ENCODE measurements at regions not wholly inside any gene's neighbourhood (a gene's known extent, or its start where the extent isn't known, plus 50 kb on each side); places are given as distances from the start of the nearest gene placed in this dataset.
"Not testable (repeated sequence)": the region's sequence is repeated elsewhere in the genome, so short reads cannot be mapped to it uniquely, and the experiment has no call there.

DNA sequence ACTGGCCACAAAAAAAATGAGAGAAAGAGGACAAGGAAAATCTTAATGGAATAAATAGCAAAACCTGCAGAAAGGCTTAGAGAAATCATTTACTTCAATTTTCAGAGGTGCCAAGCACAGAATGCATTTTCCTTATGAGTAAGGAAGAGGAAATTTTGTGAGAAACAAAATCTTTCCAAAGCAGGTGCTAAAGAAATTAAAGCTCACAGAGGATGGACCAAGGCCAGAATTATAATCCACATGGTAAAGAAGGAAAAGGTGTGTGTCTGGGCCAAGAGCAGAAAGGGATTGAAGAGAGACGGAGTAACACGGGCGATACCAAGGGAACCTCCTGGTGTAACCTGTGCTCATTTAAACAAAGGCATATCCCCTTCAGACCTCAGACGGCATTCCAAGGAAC lies 340.0 kb upstream of the NFIA start:
- DNase-seq (ENCODE audit: low read depth, low spot score) = no peak

DNA sequence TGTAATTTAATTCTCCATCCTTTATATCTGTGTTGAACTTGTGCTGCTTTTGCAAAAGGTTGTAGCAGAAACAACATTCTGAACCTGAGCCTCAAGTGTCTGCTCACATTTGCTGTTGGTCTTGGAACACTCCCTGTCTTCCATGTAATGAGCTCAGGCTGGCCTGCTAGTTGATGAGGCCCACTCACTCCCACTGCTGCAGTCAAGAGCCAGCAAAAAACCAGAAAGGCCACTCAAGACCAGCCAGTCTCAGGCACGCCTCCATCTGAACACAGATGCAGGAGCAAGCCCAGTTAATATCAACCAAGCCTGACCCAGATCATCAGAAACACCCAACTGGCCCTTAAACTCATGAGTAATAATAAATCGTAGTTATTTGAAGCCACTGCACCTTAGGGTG lies 342.2 kb upstream of the NFIA start:
- no peak for DNase-seq (ENCODE audit: low read depth, low spot score)

DNA sequence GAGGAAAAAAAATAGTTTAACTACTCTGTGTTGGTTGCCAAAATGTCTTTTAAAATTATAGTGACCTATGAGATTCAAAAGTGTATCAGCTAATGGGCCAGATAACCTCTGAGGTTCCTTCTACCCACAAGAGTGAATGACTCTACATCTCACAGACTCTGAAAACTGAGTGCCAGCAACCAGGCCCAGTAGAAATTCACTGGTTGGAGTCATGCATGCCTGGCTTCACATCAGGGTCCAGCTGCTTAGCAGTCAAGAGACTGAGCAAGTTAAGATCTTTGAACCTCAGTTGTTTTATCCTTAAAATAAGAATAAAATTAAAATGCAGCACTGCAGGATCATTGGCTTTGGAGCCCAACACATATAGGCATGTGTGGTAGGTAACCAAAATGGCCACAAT lies 342.6 kb upstream of the NFIA start:
- no peak for DNase-seq (ENCODE audit: low read depth, low spot score)

DNA sequence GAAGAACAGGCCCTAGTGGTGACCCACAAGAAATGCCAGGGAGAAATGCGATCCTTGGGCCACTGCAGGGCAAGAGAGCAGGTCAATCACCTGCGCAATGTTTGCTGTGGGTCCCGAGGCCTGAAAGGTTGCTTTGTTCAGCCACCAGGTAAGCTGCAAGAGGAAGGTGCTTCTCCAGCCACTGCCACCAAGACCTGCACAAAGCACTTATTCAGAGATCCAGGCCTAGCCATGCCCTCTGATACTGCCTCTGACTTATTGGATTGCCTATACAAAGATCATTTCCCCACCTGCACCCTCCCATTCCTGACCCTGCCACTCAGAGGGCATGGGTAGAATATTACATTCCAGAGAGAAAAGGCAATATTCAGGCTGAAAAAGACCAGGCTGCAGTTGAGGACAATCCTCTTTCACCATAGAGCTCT lies 349.4 kb upstream of the NFIA start:
- DNase-seq (ENCODE audit: low read depth, low spot score) = no peak

DNA sequence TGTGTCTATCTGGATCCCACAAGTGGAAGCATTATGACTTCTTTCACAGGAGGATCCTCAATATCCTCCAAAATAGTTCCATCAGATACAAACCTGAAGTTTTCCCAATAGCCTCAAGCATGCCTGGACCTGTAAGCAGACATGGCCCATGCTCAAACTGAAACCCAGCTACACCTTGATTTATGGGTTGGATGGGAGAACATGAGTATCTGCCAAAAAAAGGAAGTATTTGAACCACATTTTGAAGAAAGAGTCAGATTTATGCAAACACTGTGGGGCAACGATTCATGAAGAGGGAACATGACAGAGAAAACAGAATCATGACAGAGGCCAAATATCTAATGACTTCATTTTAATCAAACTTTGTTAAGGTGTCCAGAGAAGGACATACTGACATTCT lies 351.0 kb upstream of the NFIA start:
- DNase-seq (ENCODE audit: low read depth, low spot score) = no peak

DNA sequence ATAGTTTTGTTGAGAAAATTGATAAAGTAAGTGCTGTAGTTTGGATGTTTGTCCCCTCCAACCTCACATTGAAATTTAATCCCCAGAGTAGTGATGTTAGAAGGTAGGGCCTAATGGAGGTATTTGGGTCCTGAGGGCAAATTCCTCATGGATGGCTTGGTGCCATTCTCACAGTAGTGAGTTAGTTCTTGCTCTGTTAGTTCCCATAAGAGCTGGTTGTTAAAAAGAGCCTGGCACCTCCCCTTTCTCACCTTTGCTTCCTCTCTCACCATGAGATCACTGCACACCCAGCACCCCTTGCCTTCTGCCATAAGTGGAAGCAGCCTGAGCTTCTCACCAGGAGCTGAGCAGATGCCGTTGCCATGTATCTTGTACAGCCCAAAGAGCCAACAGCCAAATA lies 354.8 kb upstream of the NFIA start:
- no peak for DNase-seq (ENCODE audit: low read depth, low spot score)

DNA sequence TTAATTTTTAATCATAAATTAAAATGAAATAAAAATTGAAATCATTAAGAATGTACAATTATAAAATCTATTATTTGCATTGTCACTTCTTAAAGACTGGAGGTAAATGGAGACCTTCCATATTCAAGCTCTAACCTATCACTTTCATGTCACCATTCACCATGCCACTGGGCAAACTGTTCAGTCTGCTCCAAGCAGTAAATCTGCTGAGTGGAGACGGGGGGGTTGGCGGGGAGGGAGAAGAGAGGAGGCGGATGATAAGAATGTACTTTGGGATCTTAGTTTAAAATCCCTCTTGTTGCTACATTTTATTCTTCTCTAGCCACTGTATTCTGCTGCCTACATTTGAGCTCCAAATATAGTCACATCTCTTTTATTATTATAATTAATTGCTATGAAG lies 365.9 kb upstream of the NFIA start:
- DNase-seq (ENCODE audit: low read depth, low spot score) = no peak

DNA sequence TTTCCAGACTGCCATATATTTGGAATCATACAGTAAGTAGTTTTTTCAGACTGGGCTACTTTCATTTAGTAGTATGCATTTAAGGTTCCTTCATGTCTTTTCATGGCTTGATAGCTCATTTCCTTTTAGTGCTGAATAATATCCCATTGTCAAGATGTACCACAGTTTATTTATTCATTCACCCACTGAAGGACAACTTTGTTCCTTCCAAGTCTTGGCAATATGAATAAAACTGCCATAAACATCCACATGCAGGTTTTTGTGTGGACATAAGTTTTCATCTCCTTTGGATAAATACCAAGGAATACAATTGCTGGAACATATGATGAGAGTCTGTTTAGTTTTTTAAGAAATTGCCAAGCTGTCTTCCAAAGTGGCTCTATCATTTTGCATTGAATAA lies 366.4 kb upstream of the NFIA start:
- no peak for DNase-seq (ENCODE audit: low read depth, low spot score)

DNA sequence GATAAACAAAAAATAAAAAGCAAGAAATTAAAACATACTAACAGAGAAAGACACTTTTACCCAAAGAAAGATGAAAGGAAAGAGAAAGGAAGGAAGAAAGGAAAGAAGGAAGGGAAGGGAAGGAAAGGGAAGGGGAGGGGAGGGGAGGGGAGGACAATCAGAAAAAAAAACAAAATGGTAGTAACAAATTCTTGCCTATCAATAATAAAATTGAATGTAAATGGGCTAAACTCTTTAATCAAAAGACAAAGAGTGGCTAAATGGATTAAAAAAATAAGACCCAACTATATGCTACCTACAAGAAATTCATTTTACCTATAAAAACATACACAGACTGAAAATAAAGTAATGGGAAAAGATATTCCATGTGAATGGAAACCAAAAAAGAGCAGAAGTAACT lies 372.9 kb upstream of the NFIA start:
- DNase-seq (ENCODE audit: low read depth, low spot score) = no peak

DNA sequence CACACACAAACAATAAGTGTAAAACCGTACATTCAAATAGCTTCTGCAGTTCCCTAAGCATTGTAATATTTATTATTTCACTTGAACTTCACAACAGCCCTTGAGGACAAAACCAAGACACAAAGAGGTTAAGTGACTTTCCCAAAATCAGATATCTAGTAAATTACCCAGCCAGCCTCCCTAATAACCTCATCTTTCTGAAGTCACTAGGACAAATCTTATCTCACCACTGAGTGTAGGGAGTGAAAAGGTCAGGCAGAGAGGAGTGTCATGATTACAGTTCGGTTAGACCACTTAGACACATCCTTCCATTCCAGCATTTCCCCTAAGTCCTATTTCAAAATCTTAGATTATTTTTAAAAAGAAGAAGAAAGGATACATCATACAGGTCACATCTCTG lies 377.3 kb upstream of the NFIA start:
- DNase-seq (ENCODE audit: low read depth, low spot score) = no peak

DNA sequence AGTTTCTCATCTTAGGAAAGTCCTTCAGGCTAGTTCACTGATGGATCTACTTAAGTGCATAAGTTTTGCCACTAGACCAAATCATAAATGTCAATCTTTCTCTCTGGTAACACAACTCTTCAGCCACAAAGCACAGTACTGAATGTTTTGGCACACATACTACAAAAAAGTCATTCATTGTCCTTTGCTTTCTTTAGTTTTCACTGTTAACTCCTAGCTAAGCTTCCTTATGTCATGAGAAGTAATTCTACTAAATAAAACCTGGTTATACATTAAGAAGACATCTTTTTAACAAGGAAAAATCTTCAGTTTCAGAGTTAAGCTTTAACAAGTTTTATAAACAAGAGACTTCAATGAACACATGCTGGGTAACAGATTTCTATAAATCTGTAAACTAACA lies 379.2 kb upstream of the NFIA start:
- DNase-seq (ENCODE audit: low read depth, low spot score) = no peak

DNA sequence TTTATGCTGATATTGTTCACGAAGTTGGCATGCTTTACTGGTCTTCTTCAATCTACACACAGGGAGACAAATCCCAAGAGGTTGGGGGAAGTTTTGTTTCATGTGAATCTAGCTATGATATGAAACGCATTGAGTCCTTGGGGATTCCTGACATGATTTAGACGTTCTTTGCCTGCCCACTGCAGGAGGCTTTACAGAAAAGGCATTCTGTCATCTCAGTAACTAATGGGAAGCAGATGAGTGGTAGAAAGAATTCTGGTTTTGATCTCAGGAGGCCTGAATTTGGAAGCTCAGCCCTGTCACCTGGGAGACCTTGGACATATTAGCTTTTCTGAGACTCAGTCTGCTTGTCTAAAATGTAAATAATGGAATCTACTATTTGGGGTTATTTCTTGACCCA lies 383.0 kb upstream of the NFIA start:
- no peak for DNase-seq (ENCODE audit: low read depth, low spot score)

DNA sequence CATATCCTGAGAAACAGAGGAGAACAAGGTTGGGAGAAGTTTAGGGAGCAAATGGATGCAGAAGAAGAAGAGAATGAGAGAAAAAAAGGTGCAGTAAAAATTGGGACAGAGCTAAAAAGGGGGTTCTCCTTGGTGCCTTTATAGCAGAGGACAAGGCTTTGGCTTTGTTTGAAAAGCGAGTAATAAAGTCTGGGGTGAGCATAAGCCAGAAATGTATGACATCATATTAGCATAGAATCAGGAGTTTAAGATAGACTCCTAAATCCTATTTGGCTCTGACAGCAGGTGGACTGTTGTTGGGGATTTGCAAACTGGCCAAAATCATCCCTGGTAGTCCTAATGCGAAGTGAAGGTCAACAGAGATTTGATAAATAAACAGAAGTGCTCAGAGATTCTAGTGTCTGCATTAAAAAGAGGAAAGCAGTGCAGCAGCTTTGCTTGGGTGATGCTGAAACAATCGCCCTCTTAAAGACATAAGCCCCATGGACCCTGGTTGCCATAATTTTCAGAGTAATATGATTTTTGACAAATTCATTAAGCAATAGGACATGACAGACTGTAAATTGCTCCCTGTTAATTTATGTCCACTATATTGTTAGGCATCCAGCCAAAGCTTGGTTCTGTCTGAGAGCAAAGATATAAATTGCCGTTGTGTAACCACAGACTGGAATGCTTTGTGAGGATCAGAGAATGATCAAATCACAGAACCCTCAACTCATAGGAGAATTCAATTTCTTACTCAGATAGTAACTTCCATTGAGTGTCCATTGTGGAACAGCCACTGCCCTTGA lies 385.0 kb upstream of the NFIA start:
- no peak for DNase-seq (ENCODE audit: low read depth, low spot score)

DNA sequence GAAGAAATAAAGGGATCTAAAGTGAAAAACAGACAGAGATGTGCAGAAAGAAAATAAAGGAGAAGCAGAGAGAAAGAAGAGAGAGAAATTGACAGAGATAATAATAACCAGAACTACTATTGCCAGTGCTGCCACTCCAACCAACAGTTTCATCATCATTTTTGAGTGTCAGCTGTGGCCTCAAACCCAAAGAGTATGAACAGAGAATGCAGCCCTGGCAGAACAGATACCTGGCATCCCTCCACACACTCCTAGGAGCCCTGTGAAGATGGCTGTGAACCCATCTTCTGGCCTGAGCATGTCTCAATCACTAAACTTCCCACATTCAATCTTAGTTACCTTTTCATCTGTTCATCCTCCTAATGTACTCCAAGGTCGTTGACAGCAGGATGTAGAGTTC lies 385.8 kb upstream of the NFIA start:
- DNase-seq (ENCODE audit: low read depth, low spot score) = no peak

DNA sequence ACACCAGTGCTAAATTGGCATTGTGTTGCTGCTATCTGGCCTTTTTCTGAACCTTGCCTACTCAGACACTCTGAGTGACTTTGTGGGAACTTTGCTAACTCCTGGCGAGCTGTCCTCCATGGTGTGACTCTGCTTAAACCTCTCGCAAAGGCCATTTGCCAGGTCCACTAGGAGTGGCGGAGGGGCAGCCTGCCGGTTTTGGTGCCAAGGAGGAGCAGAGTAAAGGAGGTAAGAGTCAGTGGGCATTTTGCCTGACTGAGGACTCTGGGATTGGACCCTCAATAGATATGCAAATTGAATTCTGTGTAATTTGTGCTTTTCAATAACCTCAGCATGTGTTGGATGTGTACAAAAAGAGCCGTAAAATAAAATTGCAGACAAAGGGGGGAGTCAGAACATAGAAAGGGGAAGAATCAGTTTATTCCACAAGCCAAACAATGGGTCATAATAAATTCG lies 386.6 kb upstream of the NFIA start:
- no peak for DNase-seq (ENCODE audit: low read depth, low spot score)

DNA sequence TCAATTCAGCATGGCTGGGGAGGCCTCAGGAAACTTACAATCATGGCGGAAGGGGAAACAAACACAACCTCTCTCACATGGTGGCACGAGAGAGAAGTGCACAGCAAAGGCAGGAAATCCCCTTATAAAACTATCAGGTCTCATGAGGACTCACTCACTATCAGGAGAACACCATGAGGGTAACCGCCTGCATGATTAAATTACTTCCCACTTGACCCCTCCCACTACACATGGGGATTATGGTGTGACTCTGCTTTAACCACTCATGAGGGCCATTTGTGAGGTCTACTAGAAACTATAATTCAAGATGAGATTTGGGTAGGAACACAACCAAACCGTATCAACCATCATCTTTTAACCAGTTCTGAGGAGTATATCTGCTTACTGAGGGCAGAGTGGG lies 387.4 kb upstream of the NFIA start:
- no peak for DNase-seq (ENCODE audit: low read depth, low spot score)

DNA sequence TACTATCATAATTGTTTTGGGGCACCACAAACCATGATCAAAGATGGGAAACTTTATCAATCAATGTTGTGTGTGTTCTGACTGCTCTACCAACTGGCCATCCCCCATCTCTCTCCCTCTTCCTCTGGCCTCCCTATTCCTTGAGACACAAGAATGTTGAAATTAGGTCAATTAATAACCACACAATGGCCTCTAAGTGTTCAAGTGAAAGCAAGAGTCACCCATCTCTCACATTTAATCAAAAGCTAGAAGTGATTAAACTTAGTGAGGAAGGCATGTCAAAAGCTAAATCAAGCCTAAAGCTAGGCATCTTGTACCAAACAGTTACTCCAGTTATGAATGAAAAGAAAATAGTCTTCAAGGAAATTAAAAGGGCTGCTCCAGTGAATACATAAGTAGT lies 390.3 kb upstream of the NFIA start:
- no peak for DNase-seq (ENCODE audit: low read depth, low spot score)

DNA sequence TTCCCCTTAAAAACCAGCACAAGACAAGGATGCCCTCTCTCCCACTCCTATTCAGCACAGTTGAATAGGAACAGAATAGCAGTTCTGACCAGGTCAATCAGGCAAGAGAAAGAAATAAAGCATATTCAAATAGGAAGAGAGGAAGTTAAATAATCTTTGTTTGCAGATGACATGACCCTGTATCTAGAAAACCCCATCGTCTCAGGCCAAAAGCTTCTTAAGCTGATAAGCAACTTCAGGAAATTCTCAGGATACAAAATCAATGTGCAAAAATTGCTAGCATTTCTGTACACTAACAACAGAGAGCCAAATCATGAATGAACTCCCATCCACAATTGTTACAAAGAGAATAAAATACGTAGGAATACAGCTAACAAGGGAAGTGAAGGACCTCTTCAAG lies 394.1 kb upstream of the NFIA start:
- not testable (repeated sequence) for DNase-seq (ENCODE audit: low read depth, low spot score)

DNA sequence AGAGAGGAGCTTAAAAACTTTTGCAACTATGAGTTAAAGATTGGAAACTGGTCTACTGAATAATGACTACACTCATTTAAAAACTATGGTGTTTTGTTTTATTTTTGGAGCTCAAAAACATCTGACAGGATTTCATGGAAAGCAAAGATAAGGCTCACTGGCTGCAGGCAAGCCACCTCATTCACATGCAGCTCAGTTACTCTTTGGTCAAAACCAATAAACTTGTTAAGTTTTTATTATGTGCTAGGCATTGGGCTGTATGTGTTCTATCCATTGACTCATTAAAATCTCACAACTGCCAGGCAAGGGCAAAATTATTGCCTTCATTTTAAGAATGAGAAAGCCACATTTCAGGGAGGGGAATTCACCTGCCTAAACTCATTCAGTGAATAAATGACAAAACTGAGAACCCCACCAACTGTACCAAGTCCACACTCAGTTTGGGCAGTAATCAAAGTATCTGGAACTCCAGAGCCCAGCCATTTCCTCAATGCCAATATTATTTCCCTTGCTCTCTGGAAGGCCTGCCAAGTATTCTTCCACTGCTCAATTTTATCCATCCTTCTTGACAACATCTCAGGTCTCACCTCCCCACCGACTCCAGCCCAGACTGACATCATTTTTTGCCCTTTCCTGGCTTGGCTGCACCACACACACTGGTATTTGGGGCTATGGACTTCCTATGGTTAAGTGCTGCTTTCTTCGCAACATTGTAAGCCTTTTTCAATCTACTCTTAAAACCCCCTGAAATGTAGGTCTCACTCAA lies 401.1 kb upstream of the NFIA start:
- DNase-seq (ENCODE audit: low read depth, low spot score) = no peak

DNA sequence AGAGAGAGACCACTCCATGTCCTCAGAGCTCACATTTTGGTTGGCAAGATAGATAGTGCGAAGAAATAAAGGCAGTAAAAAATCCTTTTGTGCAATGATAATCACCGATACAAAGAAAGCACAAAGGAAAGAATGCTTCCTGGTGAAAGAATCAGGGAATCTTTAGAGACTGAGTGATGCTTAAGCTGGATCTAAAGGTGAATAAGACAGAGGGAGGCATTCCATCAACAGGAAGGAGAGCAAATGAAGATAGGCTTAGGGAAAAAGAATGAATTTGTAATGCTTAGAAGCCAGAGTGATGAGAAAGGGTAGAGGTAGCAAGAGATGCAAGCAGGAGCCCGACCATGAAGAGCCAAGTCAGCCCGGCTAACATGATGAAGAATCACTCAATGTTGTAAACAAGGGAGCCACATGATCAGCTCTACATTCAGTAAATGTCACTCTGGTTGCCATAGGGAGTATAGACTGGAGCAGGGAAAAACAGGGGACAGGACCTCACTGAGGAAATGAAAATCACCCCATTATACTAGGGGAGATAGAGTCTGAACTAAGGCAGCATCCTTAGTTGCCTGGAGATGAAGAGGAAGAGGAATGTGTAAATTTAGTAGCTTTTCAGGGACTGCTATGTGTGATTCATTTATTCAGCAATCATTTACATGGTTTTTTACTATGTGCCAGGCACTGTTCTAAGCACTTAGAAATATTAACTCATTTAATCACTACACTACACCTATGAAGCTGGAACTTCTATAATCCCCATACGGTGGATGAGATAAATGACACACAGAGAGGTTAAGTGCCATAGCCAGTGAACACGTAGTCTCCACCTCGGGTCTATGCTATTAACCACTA lies 402.6 kb upstream of the NFIA start:
- DNase-seq (ENCODE audit: low read depth, low spot score) = no peak

DNA sequence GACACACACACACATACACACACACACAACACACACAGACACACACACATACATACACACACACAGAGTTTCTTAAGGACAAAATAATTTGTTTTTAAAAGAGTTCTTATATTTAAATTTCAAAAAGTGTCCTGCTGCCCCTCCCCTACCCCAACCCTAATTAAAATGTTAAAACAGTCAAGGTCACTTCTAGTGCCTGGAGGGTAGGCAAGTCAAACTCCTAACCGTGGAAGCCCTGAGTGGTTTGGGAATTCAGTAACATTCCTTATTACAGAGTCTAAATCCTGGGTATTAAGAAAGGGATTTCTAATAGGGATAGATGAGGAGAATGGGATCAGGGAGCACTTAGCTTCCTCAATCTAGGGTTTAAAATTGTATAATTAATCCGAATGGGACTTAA lies 403.6 kb upstream of the NFIA start:
- DNase-seq (ENCODE audit: low read depth, low spot score) = no peak

DNA sequence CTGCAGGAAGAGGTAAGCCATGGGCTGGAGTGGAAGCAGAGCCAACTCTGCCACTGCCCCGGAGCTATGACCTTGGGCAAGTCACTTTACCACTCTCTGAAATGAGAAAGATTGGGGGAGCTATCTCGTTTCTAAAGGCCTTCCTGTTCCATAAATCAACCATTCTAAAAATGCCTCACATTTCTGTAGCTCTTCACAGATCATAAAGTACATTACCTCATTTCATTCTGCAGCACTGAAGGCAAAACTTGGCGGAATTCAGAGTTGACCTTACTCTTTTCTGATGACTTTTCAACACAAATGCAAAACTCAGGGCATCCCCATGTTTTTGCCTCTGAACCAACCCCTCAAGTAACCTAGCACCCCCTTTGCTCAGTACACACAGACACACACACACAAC lies 404.0 kb upstream of the NFIA start:
- no peak for DNase-seq (ENCODE audit: low read depth, low spot score)

Measured in iPS DF 19.7 (cell line).